Heart left ventricle (tissue), 13 donors: ENCODE measurements at regions not wholly inside any gene's neighbourhood (a gene's known extent, or its start where the extent isn't known, plus 50 kb on each side); places are given as distances from the start of the nearest gene placed in this dataset.
"Not testable (repeated sequence)": the region's sequence is repeated elsewhere in the genome, so short reads cannot be mapped to it uniquely, and the experiment has no call there.

Experiments used
- POLR2A ChIP-seq, 2 donors: fragments of 450-650 bp; IDR thresholded peaks; one replicate each; pipeline ENCODE4 v1.6.1; 2017; ENCODE audit warnings: antibody characterized with exemption in 2 of 2, mild to moderate bottlenecking in 2 of 2, moderate library complexity in 2 of 2
- TF ChIP-seq, protein P1 (sequence below), 12 donors: fragments of 200-600 bp; sonication (generic) in 4 of 12; IDR thresholded peaks; one replicate each; pipeline versions ENCODE4 v1.5.0 to v1.8.0; 2018 to 2022; ENCODE audit warnings: antibody characterized with exemption in 12 of 12, mild to moderate bottlenecking in 5 of 12
- donor health status: ischemic (EF 13 %, LVEDD 7.1; RV severe dilation, severe dysfunction).
- donor health status: DM: no; HTN: yes; CAD: no.
- donor health status: DM: no; HTN: no; CAD: no.
- donor health status: ischemic (EF 25% LVEDD 6.9; RV normal size, moderate dysfunction).
- donor health status: ischemic (EF 25% LVEDD 5.7; RV mildly dilated, moderate dysfunction).
- donor health status: ischemic (EF 35%, LVEDD 5.7; RV mildly dilated, moderate dysfunction).
- donor health status: nonischemic (EF 11% LVEDD 7.7; RV severe dilation, severe dysfunction).
- donor health status: DM: yes; HTN: yes; CAD: no.
- donor health status: PGD.
- donor health status: ischemic (EF 29% LVEDD 5.4; RV normal size, mild dysfunction).
- donor health status: nonischemic (EF 23%, LVEDD 6.1; RV moderate dilation, normal function).

GRCh38 chr10:78444741-78445140, 411.1 kb downstream of the RPS24 start:
- not testable (repeated sequence) for TF ChIP-seq POLR2A (IDR thresholded peaks at IDR 0.05)
- TF ChIP-seq, protein P1, sequence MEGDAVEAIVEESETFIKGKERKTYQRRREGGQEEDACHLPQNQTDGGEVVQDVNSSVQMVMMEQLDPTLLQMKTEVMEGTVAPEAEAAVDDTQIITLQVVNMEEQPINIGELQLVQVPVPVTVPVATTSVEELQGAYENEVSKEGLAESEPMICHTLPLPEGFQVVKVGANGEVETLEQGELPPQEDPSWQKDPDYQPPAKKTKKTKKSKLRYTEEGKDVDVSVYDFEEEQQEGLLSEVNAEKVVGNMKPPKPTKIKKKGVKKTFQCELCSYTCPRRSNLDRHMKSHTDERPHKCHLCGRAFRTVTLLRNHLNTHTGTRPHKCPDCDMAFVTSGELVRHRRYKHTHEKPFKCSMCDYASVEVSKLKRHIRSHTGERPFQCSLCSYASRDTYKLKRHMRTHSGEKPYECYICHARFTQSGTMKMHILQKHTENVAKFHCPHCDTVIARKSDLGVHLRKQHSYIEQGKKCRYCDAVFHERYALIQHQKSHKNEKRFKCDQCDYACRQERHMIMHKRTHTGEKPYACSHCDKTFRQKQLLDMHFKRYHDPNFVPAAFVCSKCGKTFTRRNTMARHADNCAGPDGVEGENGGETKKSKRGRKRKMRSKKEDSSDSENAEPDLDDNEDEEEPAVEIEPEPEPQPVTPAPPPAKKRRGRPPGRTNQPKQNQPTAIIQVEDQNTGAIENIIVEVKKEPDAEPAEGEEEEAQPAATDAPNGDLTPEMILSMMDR (IDR thresholded peaks at IDR 0.05) = not testable (repeated sequence)
